ENCODE measurements at regions not wholly inside any gene's neighbourhood (a gene's known extent, or its start where the extent isn't known, plus 50 kb on each side); places are given as distances from the start of the nearest gene placed in this dataset.

DNA sequence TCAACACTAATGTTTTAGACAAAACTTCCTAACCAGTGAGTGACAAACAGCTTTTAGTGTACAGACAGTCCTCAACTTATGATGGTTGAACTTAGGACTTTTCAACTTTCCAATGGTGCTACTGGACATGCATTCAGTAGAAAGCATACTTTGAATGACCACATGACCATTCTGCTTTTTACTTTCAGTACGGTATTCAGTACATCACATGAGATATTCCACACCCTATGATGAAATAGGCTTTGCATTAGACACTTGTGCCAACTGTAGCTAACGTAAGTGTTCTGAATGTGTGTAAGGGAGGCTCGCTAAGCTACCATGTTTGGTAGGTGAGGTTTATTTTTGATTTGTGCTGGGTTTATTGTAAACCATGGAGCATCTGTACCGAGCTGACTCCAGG, 113.7 kb downstream of the WNT7A start:
- no peak overlapping the region for H3K4me3 ChIP-seq (ENCODE audit: low read depth, low read length)
- TF ChIP-seq, protein P1, sequence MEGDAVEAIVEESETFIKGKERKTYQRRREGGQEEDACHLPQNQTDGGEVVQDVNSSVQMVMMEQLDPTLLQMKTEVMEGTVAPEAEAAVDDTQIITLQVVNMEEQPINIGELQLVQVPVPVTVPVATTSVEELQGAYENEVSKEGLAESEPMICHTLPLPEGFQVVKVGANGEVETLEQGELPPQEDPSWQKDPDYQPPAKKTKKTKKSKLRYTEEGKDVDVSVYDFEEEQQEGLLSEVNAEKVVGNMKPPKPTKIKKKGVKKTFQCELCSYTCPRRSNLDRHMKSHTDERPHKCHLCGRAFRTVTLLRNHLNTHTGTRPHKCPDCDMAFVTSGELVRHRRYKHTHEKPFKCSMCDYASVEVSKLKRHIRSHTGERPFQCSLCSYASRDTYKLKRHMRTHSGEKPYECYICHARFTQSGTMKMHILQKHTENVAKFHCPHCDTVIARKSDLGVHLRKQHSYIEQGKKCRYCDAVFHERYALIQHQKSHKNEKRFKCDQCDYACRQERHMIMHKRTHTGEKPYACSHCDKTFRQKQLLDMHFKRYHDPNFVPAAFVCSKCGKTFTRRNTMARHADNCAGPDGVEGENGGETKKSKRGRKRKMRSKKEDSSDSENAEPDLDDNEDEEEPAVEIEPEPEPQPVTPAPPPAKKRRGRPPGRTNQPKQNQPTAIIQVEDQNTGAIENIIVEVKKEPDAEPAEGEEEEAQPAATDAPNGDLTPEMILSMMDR (IDR thresholded peaks at IDR 0.05; ENCODE audit: low read depth, low read length) = no peak
- TF ChIP-seq, protein P2, sequence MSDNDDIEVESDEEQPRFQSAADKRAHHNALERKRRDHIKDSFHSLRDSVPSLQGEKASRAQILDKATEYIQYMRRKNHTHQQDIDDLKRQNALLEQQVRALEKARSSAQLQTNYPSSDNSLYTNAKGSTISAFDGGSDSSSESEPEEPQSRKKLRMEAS (IDR thresholded peaks at IDR 0.05; ENCODE audit: low read depth, low read length) = no peak
- TF ChIP-seq POLR2A (IDR thresholded peaks at IDR 0.05; ENCODE audit: extremely low read depth, insufficient read length) = no peak
- no peak for TF ChIP-seq MYC (IDR thresholded peaks at IDR 0.05; ENCODE audit: low read depth, low read length)
- DNase-seq (ENCODE audit: low read depth) = no peak

DNA sequence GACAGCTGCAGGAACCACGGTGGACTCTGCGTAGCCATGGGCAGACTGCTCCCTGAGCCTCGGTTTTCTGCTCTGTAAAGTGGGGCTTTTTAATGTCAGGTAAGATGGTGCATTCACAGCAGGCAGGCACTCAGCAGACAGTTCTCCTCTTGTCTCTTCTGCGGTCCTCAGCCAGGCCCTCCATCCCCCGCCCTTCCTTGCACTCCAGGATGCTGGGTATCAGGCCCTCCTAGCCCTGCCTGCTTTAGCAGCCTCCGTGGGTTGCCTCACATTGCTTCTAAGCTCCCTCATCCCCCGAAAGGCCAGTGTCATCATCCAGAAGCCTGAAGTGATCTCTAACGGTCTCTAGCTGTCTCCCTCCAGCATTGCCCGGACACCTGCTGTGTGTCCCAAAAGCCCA, 115.7 kb downstream of the WNT7A start:
- TF ChIP-seq, protein P2 (IDR thresholded peaks at IDR 0.05; ENCODE audit: low read depth, low read length) = no peak
- TF ChIP-seq POLR2A (IDR thresholded peaks at IDR 0.05; ENCODE audit: extremely low read depth, insufficient read length) (no peak), MYC (IDR thresholded peaks at IDR 0.05; ENCODE audit: low read depth, low read length) (no peak)
- TF ChIP-seq, protein P1 (IDR thresholded peaks at IDR 0.05; ENCODE audit: low read depth, low read length) = no peak
- H3K4me3 ChIP-seq (ENCODE audit: low read depth, low read length) = no peak overlapping the region
- no peak for DNase-seq (ENCODE audit: low read depth)

DNA sequence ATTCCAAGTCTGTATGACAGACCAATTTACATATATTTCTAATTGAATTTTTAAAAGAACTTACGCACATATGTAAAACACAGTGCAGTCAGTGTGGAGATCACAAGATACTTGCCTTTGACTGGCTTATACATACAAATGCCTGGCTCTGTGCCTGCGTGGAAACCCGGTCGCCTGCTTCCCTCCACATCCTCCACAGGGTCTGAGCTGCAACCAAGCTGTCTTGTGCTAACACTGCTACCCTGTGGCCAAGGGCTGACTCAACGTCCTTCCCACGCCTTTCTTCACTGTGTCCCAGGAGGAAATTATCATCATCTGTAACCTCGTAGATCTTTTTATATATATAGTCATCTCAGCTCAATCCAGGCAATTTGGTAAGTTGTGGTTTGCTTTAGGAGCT, 117.0 kb downstream of the WNT7A start:
- DNase-seq (ENCODE audit: low read depth) = no peak
- no peak overlapping the region for H3K4me3 ChIP-seq (ENCODE audit: low read depth, low read length)
- no peak for TF ChIP-seq POLR2A (IDR thresholded peaks at IDR 0.05; ENCODE audit: extremely low read depth, insufficient read length)
- TF ChIP-seq, protein P1 (IDR thresholded peaks at IDR 0.05; ENCODE audit: low read depth, low read length) = no peak
- TF ChIP-seq, protein P2 (IDR thresholded peaks at IDR 0.05; ENCODE audit: low read depth, low read length) = no peak
- no peak for TF ChIP-seq MYC (IDR thresholded peaks at IDR 0.05; ENCODE audit: low read depth, low read length)

DNA sequence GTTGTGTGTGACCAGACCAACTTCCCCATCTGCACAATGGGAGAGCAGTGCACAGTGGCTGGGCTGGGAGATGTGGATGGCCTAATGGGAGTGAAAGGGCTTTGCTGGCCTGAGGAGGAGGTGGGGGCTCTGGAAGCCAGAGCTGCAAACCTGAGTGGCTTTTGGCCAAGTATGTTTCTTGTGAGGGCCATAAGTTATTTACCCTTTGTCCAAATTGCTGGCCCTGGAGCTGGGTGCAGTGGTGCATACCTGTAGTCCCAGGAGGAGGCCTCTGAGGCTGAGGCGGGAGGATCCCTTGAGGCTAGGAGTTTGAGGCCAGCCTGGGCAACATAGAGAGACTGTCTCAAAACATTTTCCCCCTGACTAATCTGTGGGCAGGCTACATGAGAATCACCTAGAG, 129.1 kb downstream of the WNT7A start:
- no peak for TF ChIP-seq POLR2A (IDR thresholded peaks at IDR 0.05; ENCODE audit: extremely low read depth, insufficient read length)
- TF ChIP-seq, protein P1 (IDR thresholded peaks at IDR 0.05; ENCODE audit: low read depth, low read length) = no peak
- no peak for TF ChIP-seq MYC (IDR thresholded peaks at IDR 0.05; ENCODE audit: low read depth, low read length)
- TF ChIP-seq, protein P2 (IDR thresholded peaks at IDR 0.05; ENCODE audit: low read depth, low read length) = no peak
- no peak for DNase-seq (ENCODE audit: low read depth)
- H3K4me3 ChIP-seq (ENCODE audit: low read depth, low read length) = no peak overlapping the region

DNA sequence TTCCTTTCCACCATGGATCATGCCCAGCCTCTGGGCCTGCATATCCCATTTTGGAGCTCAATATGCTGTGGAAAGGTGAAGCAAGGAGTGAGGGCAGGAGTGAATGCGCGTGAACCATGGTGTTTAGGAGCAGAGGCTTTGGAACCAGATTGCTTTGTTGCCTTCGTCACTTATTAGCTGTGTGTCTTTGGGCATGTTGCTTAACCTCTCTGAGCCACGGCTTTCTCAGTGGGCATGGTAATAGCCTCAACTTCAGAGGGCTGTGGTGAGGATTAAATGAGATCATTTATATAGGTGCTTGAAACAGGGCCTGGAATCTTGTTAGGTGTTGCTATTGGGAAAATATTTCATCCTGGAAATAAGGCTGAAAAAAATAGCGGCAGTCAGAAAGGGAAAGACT, 129.7 kb downstream of the WNT7A start:
- no peak for TF ChIP-seq POLR2A (IDR thresholded peaks at IDR 0.05; ENCODE audit: extremely low read depth, insufficient read length)
- no peak for TF ChIP-seq MYC (IDR thresholded peaks at IDR 0.05; ENCODE audit: low read depth, low read length)
- TF ChIP-seq, protein P2 (IDR thresholded peaks at IDR 0.05; ENCODE audit: low read depth, low read length) = no peak
- TF ChIP-seq, protein P1 (IDR thresholded peaks at IDR 0.05; ENCODE audit: low read depth, low read length) = no peak
- no peak overlapping the region for H3K4me3 ChIP-seq (ENCODE audit: low read depth, low read length)
- no peak for DNase-seq (ENCODE audit: low read depth)
